Activated CD8-positive, alpha-beta T cell treated with anti-CD3 and anti-CD28 coated beads for 36 hours (primary cell): ENCODE measurements at regions not wholly inside any gene's neighbourhood (a gene's known extent, or its start where the extent isn't known, plus 50 kb on each side); places are given as distances from the start of the nearest gene placed in this dataset.

Source experiments
- ATAC-seq: fragments of 200-7000 bp; cut with Tn5 transposase; one replicate; pipeline ENCODE4 v1.10.0; 2021; ENCODE audit warnings: mild to moderate bottlenecking, moderate library complexity
- CTCF ChIA-PET: fragments of 350-600 bp; sonication (Branson Sonifier 250); formaldehyde crosslinking; loops from one replicate; lab custom pipeline; 2021; ENCODE audit warnings: antibody characterized with exemption; lab: Charles Lee
- POLR2A ChIA-PET: fragments of 350-600 bp; sonication (Branson Sonifier 250); formaldehyde crosslinking; loops from one replicate; lab custom pipeline; 2021; ENCODE audit warnings: antibody characterized with exemption; lab: Charles Lee
- DNase-seq: peaks from one replicate; pipeline ENCODE4 v3.0.0-alpha.2; 2020
- H3K27ac Mint-ChIP-seq: one replicate; pipeline ENCODE4 v1.8.0; 2021; ENCODE audit warnings: mild to moderate bottlenecking, mixed read lengths
- H3K27me3 Mint-ChIP-seq: one replicate; pipeline ENCODE4 v1.8.0; 2021; ENCODE audit warnings: mixed read lengths
- H3K36me3 Mint-ChIP-seq: one replicate; pipeline ENCODE4 v1.8.0; 2021; ENCODE audit warnings: low read depth, mixed read lengths
- H3K4me1 Mint-ChIP-seq: one replicate; pipeline ENCODE4 v1.8.0; 2021; ENCODE audit warnings: low read depth, mixed read lengths
- H3K4me3 Mint-ChIP-seq: one replicate; pipeline ENCODE4 v1.8.0; 2021; ENCODE audit warnings: mild to moderate bottlenecking, moderate library complexity, mixed read lengths
- H3K9me3 Mint-ChIP-seq: one replicate; pipeline ENCODE4 v1.8.0; 2021; ENCODE audit warnings: mixed read lengths
- CTCF ChIP-seq: fragments of 200-600 bp; IDR thresholded peaks from one replicate; pipeline ENCODE4 v1.8.0; 2022; ENCODE audit warnings: antibody characterized with exemption, mild to moderate bottlenecking
- intact Hi-C: fragments of 100-400 bp; cut with micrococcal nuclease; formaldehyde crosslinking; loops from one replicate; pipeline ENCODE4 v1.10.0; 2022

- Mint-ChIP-seq H3K27ac (no peak overlapping the region), H3K9me3 (no peaks in the 10 kb centered on the region), H3K4me3 (no peak overlapping the region), H3K27me3 (peaks cover 6% of the 10 kb centered on the region), H3K36me3 (no peaks in the 10 kb centered on the region), H3K4me1 (peaks cover 2% of the 10 kb centered on the region)
- DNase-seq, result no peak
- intact Hi-C loops, result no loop called here
- no peak for ATAC-seq
- ChIA-PET POLR2A (no interaction called here), CTCF (interaction anchor here (1.6 to 1.9 kb wide), 2 partner anchors 11 to 77 kb away, joined by 3 to 9 read pairs; no protein-coding TSS in a partner anchor)
- TF ChIP-seq CTCF, result no peak
Measured at GRCh38 chr10:6995831-6996230, 415.0 kb downstream of the SFMBT2 start.

DNA sequence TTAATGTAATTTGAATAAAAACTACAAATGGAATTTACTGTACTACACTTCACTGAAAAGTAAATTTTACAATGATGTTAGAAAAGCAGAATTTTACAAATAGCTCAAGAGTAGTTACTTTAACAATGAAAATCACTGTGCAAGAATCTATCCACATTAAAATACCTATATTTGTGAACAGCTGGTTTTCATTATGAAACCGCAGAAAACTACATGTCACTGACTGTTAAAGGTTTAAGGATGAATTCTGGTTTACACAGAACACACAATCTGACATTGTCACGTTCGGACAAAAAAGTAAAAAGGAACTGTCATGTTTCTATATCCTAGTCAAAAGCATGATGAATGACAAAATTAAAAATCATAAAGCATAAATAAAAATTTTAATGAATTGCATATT lies 415.3 kb upstream of the PRKCQ start:
- POLR2A ChIA-PET, result no interaction called here
- TF ChIP-seq CTCF, result no peak
- Mint-ChIP-seq H3K27me3 (peaks cover 6% of the 10 kb centered on the region), H3K36me3 (no peaks in the 10 kb centered on the region), H3K4me1 (peaks cover 5% of the 10 kb centered on the region), H3K4me3 (no peak overlapping the region), H3K27ac (no peak overlapping the region), H3K9me3 (no peaks in the 10 kb centered on the region)
- CTCF ChIA-PET, result interaction anchor here (1.6 to 1.9 kb wide), 2 partner anchors 11 to 76 kb away, joined by 3 to 9 read pairs; no protein-coding TSS in a partner anchor
- intact Hi-C loops, result no loop called here
- DNase-seq (no peak), ATAC-seq (no peak)

- no peak for TF ChIP-seq CTCF
- peaks cover 6% of the 10 kb centered on the region for H3K27me3 Mint-ChIP-seq
- H3K4me3 Mint-ChIP-seq, result no peak overlapping the region
- intact Hi-C loops, result no loop called here
- CTCF ChIA-PET, result interaction anchor here (1.3 to 2.8 kb wide), 2 partner anchors 71 to 73 kb away, joined by 3 to 8 read pairs; no protein-coding TSS in a partner anchor
- H3K36me3 Mint-ChIP-seq, result no peaks in the 10 kb centered on the region
- H3K27ac Mint-ChIP-seq, result no peak overlapping the region
- DNase-seq (no peak), ATAC-seq (no peak)
- H3K9me3 Mint-ChIP-seq, result no peaks in the 10 kb centered on the region
- POLR2A ChIA-PET, result no interaction called here
- peaks cover 9% of the 10 kb centered on the region for H3K4me1 Mint-ChIP-seq
Measured at GRCh38 chr10:6990891-6991290, 410.8 kb upstream of the PRKCQ start.

- peak; percentile 64 for ATAC-seq
- Mint-ChIP-seq H3K4me1 (peaks cover 9% of the 10 kb centered on the region), H3K36me3 (no peaks in the 10 kb centered on the region), H3K27me3 (peaks cover 5% of the 10 kb centered on the region), H3K9me3 (no peaks in the 10 kb centered on the region), H3K4me3 (no peak overlapping the region), H3K27ac (no peak overlapping the region)
- intact Hi-C loops, result no loop called here
- TF ChIP-seq CTCF, result no peak
- peak; percentile 28 for DNase-seq
- ChIA-PET CTCF (interaction anchor here (0.9 to 2.8 kb wide), 3 partner anchors 32 to 145 kb away, joined by 3 to 8 read pairs (median 3); no protein-coding TSS in a partner anchor), POLR2A (no interaction called here)
Measured at GRCh38 chr10:6988654-6989053, 408.6 kb upstream of the PRKCQ start.

- POLR2A ChIA-PET, result no interaction called here
- TF ChIP-seq CTCF, result no peak
- peaks cover 1% of the 10 kb centered on the region for H3K27me3 Mint-ChIP-seq
- H3K27ac Mint-ChIP-seq, result no peak overlapping the region
- H3K9me3 Mint-ChIP-seq, result no peaks in the 10 kb centered on the region
- CTCF ChIA-PET, result no interaction called here
- intact Hi-C loops, result no loop called here
- ATAC-seq, result no peak
- DNase-seq, result no peak
- H3K4me1 Mint-ChIP-seq, result peaks cover 9% of the 10 kb centered on the region
- H3K36me3 Mint-ChIP-seq, result no peaks in the 10 kb centered on the region
- H3K4me3 Mint-ChIP-seq, result no peak overlapping the region
Measured at GRCh38 chr10:6987536-6987945, 407.5 kb upstream of the PRKCQ start.
